CD8-positive, alpha-beta memory T cell (primary cell): ENCODE measurements at regions not wholly inside any gene's neighbourhood (a gene's known extent, or its start where the extent isn't known, plus 50 kb on each side); places are given as distances from the start of the nearest gene placed in this dataset.
"Not testable (repeated sequence)": the region's sequence is repeated elsewhere in the genome, so short reads cannot be mapped to it uniquely, and the experiment has no call there.

Experiments
- CTCF ChIA-PET: fragments of 350-600 bp; sonication (Branson Sonifier 250); formaldehyde crosslinking; loops from one replicate; lab custom pipeline; 2021; ENCODE audit warnings: antibody characterized with exemption; lab: Charles Lee
- POLR2A ChIA-PET: fragments of 350-600 bp; sonication (Branson Sonifier 250); formaldehyde crosslinking; loops from one replicate; lab custom pipeline; 2021; ENCODE audit warnings: antibody characterized with exemption; lab: Charles Lee
- DNase-seq, 5 donors: peaks; one replicate each; pipeline versions ENCODE4 v3.0.0 to v3.0.0-alpha.2; 2020 to 2022; ENCODE audit warnings: mixed read lengths in 1 of 5
- H3K27ac ChIP-seq: one replicate; pipeline ENCODE4 v1.7.0; 2013; ENCODE audit warnings: low read depth, mild to moderate bottlenecking, low read length, moderate library complexity
- H3K27me3 ChIP-seq: 2 replicates; pipeline ENCODE4 v1.7.0; 2013; ENCODE audit warnings: low read length, mild to moderate bottlenecking; ENCODE audit not compliant: insufficient read depth, poor library complexity, severe bottlenecking
- H3K36me3 ChIP-seq: 2 replicates; pipeline ENCODE4 v1.7.0; 2013; ENCODE audit warnings: mild to moderate bottlenecking, low read length, moderate library complexity; ENCODE audit not compliant: insufficient read depth
- H3K4me1 ChIP-seq: 2 replicates; pipeline ENCODE4 v1.7.0; 2013; ENCODE audit warnings: mild to moderate bottlenecking, low read length, moderate library complexity; ENCODE audit not compliant: insufficient read depth
- H3K4me3 ChIP-seq: 2 replicates; pipeline ENCODE4 v1.7.0; 2013; ENCODE audit warnings: mild to moderate bottlenecking, low read length
- H3K9me3 ChIP-seq: 2 replicates; pipeline ENCODE4 v1.7.0; 2013; ENCODE audit warnings: mild to moderate bottlenecking, low read length
- H3K27ac Mint-ChIP-seq, 8 donors: one replicate each; pipeline ENCODE4 v1.8.0; 2020 to 2021; ENCODE audit warnings: mixed read lengths in 8 of 8, mild to moderate bottlenecking in 6 of 8, inconsistent platforms in 3 of 8, moderate library complexity in 3 of 8
- H3K27me3 Mint-ChIP-seq, 2 donors: one replicate each; pipeline ENCODE4 v1.8.0; 2020 to 2021; ENCODE audit warnings: mixed read lengths in 2 of 2, mild to moderate bottlenecking in 1 of 2, moderate library complexity in 1 of 2
- H3K36me3 Mint-ChIP-seq, 3 donors: one replicate each; pipeline ENCODE4 v1.8.0; 2020 to 2021; ENCODE audit warnings: mixed read lengths in 3 of 3, inconsistent platforms in 1 of 3, mild to moderate bottlenecking in 1 of 3
- H3K4me1 Mint-ChIP-seq, 3 donors: one replicate each; pipeline ENCODE4 v1.8.0; 2020 to 2021; ENCODE audit warnings: mixed read lengths in 3 of 3, inconsistent platforms in 1 of 3, mild to moderate bottlenecking in 1 of 3
- H3K4me3 Mint-ChIP-seq, 7 donors: one replicate each; pipeline ENCODE4 v1.8.0; 2020 to 2021; ENCODE audit warnings: mixed read lengths in 7 of 7, mild to moderate bottlenecking in 6 of 7, moderate library complexity in 4 of 7, inconsistent platforms in 2 of 7
- H3K9me3 Mint-ChIP-seq, 5 donors: one replicate each; pipeline ENCODE4 v1.8.0; 2020 to 2022; ENCODE audit warnings: mixed read lengths in 5 of 5, mild to moderate bottlenecking in 3 of 5, moderate library complexity in 2 of 5, inconsistent platforms in 1 of 5

- Histone ChIP-seq H3K27ac (no peak overlapping the region), H3K4me1 (no peaks in the 10 kb centered on the region), H3K36me3 (no peaks in the 10 kb centered on the region), H3K4me3 (no peak overlapping the region), H3K27me3 (no peaks in the 10 kb centered on the region), H3K9me3 (no peaks in the 10 kb centered on the region)
- ChIA-PET POLR2A (no interaction called here), CTCF (no interaction called here)
- H3K36me3 Mint-ChIP-seq: no peaks in the 10 kb centered on the region
- no peaks in the 10 kb centered on the region for H3K27me3 Mint-ChIP-seq
- H3K9me3 Mint-ChIP-seq: peaks cover 2 to 17% (median 10%) of the 10 kb centered on the region in 5 donors
- no peak overlapping the region for H3K4me3 Mint-ChIP-seq
- no peak overlapping the region for H3K27ac Mint-ChIP-seq
- DNase-seq: no peak
- no peaks in the 10 kb centered on the region for H3K4me1 Mint-ChIP-seq
Observed at GRCh38 chr2:163983911-163984310, 248.1 kb upstream of the FIGN start.

DNA sequence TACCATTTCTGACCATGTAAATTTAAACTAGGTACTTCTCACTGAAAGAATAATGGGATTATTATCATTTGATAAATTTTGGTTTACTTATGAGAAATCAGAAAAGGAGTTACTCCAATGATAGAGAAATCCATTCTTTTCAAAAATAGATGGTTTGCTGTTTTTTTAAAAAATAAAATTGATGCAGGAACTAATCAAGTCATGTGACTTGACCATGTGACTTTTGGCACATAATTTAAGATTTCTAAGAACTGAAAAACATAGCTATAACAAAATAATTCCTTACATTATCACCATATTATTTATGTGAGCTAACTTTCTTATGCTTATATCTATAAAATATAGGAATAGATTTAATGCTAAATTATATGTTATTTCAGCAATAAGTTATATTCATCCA, 247.1 kb upstream of the FIGN start:
- Histone ChIP-seq H3K27me3 (no peaks in the 10 kb centered on the region), H3K4me3 (no peak overlapping the region), H3K36me3 (no peaks in the 10 kb centered on the region), H3K9me3 (no peaks in the 10 kb centered on the region), H3K4me1 (no peaks in the 10 kb centered on the region), H3K27ac (no peak overlapping the region)
- CTCF ChIA-PET: no interaction called here
- no peak for DNase-seq
- Mint-ChIP-seq H3K36me3 (no peaks in the 10 kb centered on the region), H3K4me3 (no peak overlapping the region), H3K9me3 (peaks cover 2 to 19% (median 10%) of the 10 kb centered on the region in 5 donors), H3K27ac (no peak overlapping the region), H3K4me1 (no peaks in the 10 kb centered on the region), H3K27me3 (no peaks in the 10 kb centered on the region)
- POLR2A ChIA-PET: no interaction called here

DNA sequence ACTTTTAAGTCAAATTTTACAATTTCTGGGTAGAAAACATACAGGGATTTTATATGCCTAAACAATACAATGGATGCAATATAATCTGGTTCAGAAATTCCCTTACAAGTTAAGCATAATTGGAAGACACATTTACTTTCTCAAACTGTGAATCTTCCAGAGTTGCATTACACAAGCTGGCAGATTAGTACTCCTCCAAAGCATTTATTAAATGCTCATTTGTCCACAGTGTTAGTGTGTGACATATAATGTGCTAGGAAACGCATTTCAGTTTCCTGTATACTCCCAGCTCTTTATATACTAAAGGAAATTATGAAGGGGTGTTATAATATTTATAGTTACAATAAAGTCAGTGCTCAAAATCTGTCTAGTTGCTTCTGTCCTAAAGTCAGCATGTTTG, 239.0 kb upstream of the FIGN start:
- Mint-ChIP-seq H3K27me3 (no peaks in the 10 kb centered on the region), H3K36me3 (no peaks in the 10 kb centered on the region), H3K27ac (no peak overlapping the region), H3K9me3 (peaks cover 0 to 15% (median 4%) of the 10 kb centered on the region in 5 donors), H3K4me3 (no peak overlapping the region), H3K4me1 (no peaks in the 10 kb centered on the region)
- H3K36me3 ChIP-seq: no peaks in the 10 kb centered on the region
- H3K27ac ChIP-seq: no peak overlapping the region
- ChIA-PET CTCF (no interaction called here), POLR2A (no interaction called here)
- no peaks in the 10 kb centered on the region for H3K9me3 ChIP-seq
- H3K4me3 ChIP-seq: no peak overlapping the region
- no peaks in the 10 kb centered on the region for H3K4me1 ChIP-seq
- no peaks in the 10 kb centered on the region for H3K27me3 ChIP-seq
- no peak for DNase-seq

GRCh38 chr2:163970058-163970813, 234.4 kb upstream of the FIGN start:
- ChIA-PET CTCF (no interaction called here), POLR2A (no interaction called here)
- no peaks in the 10 kb centered on the region for H3K36me3 Mint-ChIP-seq
- H3K27ac ChIP-seq: no peak overlapping the region
- H3K27ac Mint-ChIP-seq: no peak overlapping the region
- no peaks in the 10 kb centered on the region for H3K36me3 ChIP-seq
- no peaks in the 10 kb centered on the region for H3K27me3 ChIP-seq
- H3K27me3 Mint-ChIP-seq: no peaks in the 10 kb centered on the region
- no peaks in the 10 kb centered on the region for H3K4me1 Mint-ChIP-seq
- no peak for DNase-seq
- no peak overlapping the region for H3K4me3 Mint-ChIP-seq
- H3K4me1 ChIP-seq: no peaks in the 10 kb centered on the region
- H3K9me3 ChIP-seq: no peaks in the 10 kb centered on the region
- H3K9me3 Mint-ChIP-seq: peaks cover 0 to 16% (median 5%) of the 10 kb centered on the region in 5 donors
- no peak overlapping the region for H3K4me3 ChIP-seq

DNA sequence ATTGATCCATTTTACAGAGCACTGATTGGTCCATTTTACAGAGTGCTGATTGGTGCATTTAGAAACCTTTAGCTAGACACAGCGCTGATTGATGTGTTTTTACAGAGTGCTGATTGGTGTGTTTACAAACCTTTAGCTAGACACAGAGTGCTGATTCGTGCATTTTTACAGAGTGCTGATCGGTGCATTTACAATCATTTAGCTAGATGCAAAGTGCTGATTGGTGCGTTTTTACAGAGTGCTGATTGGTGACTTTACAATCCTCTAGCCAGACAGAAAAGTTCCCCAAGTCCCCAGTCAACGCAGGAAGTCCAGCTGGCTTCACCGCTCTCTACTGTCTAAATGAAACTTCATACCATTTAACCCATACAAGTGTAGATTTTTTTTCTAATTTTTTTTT, 228.5 kb upstream of the FIGN start:
- H3K4me1 ChIP-seq, H3K9me3 ChIP-seq, H3K4me3 ChIP-seq, H3K36me3 ChIP-seq, H3K27me3 Mint-ChIP-seq, POLR2A ChIA-PET, H3K27me3 ChIP-seq, H3K4me3 Mint-ChIP-seq, H3K36me3 Mint-ChIP-seq, CTCF ChIA-PET, H3K27ac ChIP-seq, H3K27ac Mint-ChIP-seq, H3K4me1 Mint-ChIP-seq, DNase-seq: not testable (repeated sequence)
- H3K9me3 Mint-ChIP-seq: peaks cover 6 to 21% (median 9%) of the 10 kb centered on the region in 5 donors

GRCh38 chr2:163953390-163953907, 217.6 kb upstream of the FIGN start:
- Mint-ChIP-seq H3K4me1 (no peaks in the 10 kb centered on the region), H3K27me3 (no peaks in the 10 kb centered on the region), H3K36me3 (no peaks in the 10 kb centered on the region)

GRCh38 chr2:163951312-163951711, 215.5 kb upstream of the FIGN start:
- CTCF ChIA-PET: no interaction called here
- H3K27me3 ChIP-seq: no peaks in the 10 kb centered on the region
- no peaks in the 10 kb centered on the region for H3K4me1 Mint-ChIP-seq
- H3K4me3 ChIP-seq: no peak overlapping the region
- peaks cover 0 to 10% (median 4%) of the 10 kb centered on the region in 5 donors for H3K9me3 Mint-ChIP-seq
- H3K27me3 Mint-ChIP-seq: no peaks in the 10 kb centered on the region
- POLR2A ChIA-PET: no interaction called here
- no peak overlapping the region for H3K27ac Mint-ChIP-seq
- no peak overlapping the region for H3K27ac ChIP-seq
- no peaks in the 10 kb centered on the region for H3K36me3 Mint-ChIP-seq
- H3K4me1 ChIP-seq: no peaks in the 10 kb centered on the region
- H3K4me3 Mint-ChIP-seq: no peak overlapping the region
- H3K36me3 ChIP-seq: no peaks in the 10 kb centered on the region
- H3K9me3 ChIP-seq: no peaks in the 10 kb centered on the region
- no peak for DNase-seq

More at GRCh38 chr2:163953390-163953907, 217.6 kb upstream of the FIGN start:
- Mint-ChIP-seq H3K9me3 (peaks cover 0 to 10% (median 4%) of the 10 kb centered on the region in 5 donors), H3K27ac (no peak overlapping the region), H3K4me3 (no peak overlapping the region)
- POLR2A ChIA-PET: no interaction called here
- Histone ChIP-seq H3K27me3 (no peaks in the 10 kb centered on the region), H3K4me3 (no peak overlapping the region), H3K4me1 (no peaks in the 10 kb centered on the region), H3K36me3 (no peaks in the 10 kb centered on the region), H3K9me3 (no peaks in the 10 kb centered on the region), H3K27ac (no peak overlapping the region)
- no peak for DNase-seq
- CTCF ChIA-PET: no interaction called here

DNA sequence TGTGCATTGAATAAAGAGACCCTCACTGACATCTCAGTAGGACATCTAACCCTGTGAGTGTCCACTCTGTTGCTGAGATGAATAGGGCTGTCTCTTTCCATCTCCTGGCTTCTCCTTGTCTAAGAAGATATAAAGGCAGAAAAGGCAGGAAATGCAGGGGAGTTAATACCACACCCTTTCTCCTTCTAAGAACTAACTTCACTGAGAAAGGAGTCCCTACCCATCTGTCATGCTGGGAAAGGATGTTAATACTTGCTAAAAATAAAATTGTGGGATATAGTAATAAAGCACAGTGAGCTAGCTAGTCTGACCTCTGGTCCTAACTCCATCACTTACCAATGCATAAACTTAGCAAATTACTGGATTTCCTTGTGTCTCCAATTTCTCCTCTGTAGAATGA, 213.9 kb upstream of the FIGN start:
- Histone ChIP-seq H3K27me3 (no peaks in the 10 kb centered on the region), H3K9me3 (no peaks in the 10 kb centered on the region), H3K4me1 (no peaks in the 10 kb centered on the region), H3K4me3 (no peak overlapping the region), H3K36me3 (no peaks in the 10 kb centered on the region), H3K27ac (no peak overlapping the region)
- no peaks in the 10 kb centered on the region for H3K4me1 Mint-ChIP-seq
- POLR2A ChIA-PET: no interaction called here
- H3K36me3 Mint-ChIP-seq: no peaks in the 10 kb centered on the region
- no peaks in the 10 kb centered on the region for H3K27me3 Mint-ChIP-seq
- no peak overlapping the region for H3K27ac Mint-ChIP-seq
- CTCF ChIA-PET: no interaction called here
- no peak for DNase-seq
- H3K4me3 Mint-ChIP-seq: no peak overlapping the region
- peaks cover 0 to 13% (median 5%) of the 10 kb centered on the region in 5 donors for H3K9me3 Mint-ChIP-seq
